GM12874 (cell line): ENCODE measurements at regions not wholly inside any gene's neighbourhood (a gene's known extent, or its start where the extent isn't known, plus 50 kb on each side); places are given as distances from the start of the nearest gene placed in this dataset.

Source experiments
- CTCF ChIP-seq: IDR thresholded peaks from 2 replicates; pipeline ENCODE4 v1.5.1; 2011; ENCODE audit warnings: low read depth, mild to moderate bottlenecking, control low read depth, low read length, moderate library complexity; ENCODE audit not compliant: insufficient read depth

- TF ChIP-seq CTCF: no peak
These were observed 235.2 kb downstream of the TMEM26 start for GRCh38 chr10:61217851-61218565.

- TF ChIP-seq CTCF: no peak
These were observed 237.9 kb downstream of the TMEM26 start for GRCh38 chr10:61215246-61215645.

- TF ChIP-seq CTCF: no peak
These were observed 241.7 kb downstream of the TMEM26 start for GRCh38 chr10:61211468-61211867.

- no peak for TF ChIP-seq CTCF
These were observed 253.1 kb upstream of the RHOBTB1 start for GRCh38 chr10:61197057-61197456.

- TF ChIP-seq CTCF: no peak
These were observed 251.2 kb upstream of the RHOBTB1 start for GRCh38 chr10:61195211-61195610.

GRCh38 chr10:61192042-61192441, 248.1 kb upstream of the RHOBTB1 start:
- no peak for TF ChIP-seq CTCF

GRCh38 chr10:61189912-61190311, 245.9 kb upstream of the RHOBTB1 start:
- TF ChIP-seq CTCF: no peak
